Vagina (tissue), 2 donors: ENCODE measurements at regions not wholly inside any gene's neighbourhood (a gene's known extent, or its start where the extent isn't known, plus 50 kb on each side); places are given as distances from the start of the nearest gene placed in this dataset.

Experiments used
- POLR2A ChIP-seq, 2 donors: fragments of 450-650 bp; IDR thresholded peaks; one replicate each; pipeline ENCODE4 v1.6.1; 2017; ENCODE audit warnings: antibody characterized with exemption in 2 of 2, mild to moderate bottlenecking in 2 of 2, moderate library complexity in 2 of 2
- POLR2AphosphoS5 ChIP-seq, 2 donors: sonication (generic); formaldehyde crosslinking; IDR thresholded peaks; one replicate each; pipeline ENCODE4 v1.9.0; 2017; ENCODE audit warnings: antibody characterized with exemption in 2 of 2, mild to moderate bottlenecking in 2 of 2, low read depth in 1 of 2; ENCODE audit not compliant: insufficient read depth in 1 of 2
- TF ChIP-seq, protein P1 (sequence below), 3 experiments: fragments of 450-650 bp in 2 of 3; fragments of 200-600 bp in 1 of 3; sonication (generic) in 1 of 3; IDR thresholded peaks; one replicate each; pipeline ENCODE4 v1.5.1; 2017 to 2019; ENCODE audit warnings: antibody characterized with exemption in 3 of 3, mild to moderate bottlenecking in 2 of 3, moderate library complexity in 2 of 3

- TF ChIP-seq, protein P1, sequence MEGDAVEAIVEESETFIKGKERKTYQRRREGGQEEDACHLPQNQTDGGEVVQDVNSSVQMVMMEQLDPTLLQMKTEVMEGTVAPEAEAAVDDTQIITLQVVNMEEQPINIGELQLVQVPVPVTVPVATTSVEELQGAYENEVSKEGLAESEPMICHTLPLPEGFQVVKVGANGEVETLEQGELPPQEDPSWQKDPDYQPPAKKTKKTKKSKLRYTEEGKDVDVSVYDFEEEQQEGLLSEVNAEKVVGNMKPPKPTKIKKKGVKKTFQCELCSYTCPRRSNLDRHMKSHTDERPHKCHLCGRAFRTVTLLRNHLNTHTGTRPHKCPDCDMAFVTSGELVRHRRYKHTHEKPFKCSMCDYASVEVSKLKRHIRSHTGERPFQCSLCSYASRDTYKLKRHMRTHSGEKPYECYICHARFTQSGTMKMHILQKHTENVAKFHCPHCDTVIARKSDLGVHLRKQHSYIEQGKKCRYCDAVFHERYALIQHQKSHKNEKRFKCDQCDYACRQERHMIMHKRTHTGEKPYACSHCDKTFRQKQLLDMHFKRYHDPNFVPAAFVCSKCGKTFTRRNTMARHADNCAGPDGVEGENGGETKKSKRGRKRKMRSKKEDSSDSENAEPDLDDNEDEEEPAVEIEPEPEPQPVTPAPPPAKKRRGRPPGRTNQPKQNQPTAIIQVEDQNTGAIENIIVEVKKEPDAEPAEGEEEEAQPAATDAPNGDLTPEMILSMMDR (IDR thresholded peaks at IDR 0.05) = no peak
- TF ChIP-seq POLR2AphosphoS5 (IDR thresholded peaks at IDR 0.05; ENCODE audit: insufficient read depth in 1 of 2, low read depth in 1 of 2) = no peak
- TF ChIP-seq POLR2A (IDR thresholded peaks at IDR 0.05) = no peak
These were observed 1388.6 kb upstream of the PIK3C3 start for GRCh38 chr18:40566510-40566844.
